Stimulated activated CD4-positive, alpha-beta T cell treated with anti-CD3 and anti-CD28 coated beads, Interleukin-12 subunit alpha, Interleukin-12 subunit beta, amount 100 ng/mL, for 48 hours (primary cell): ENCODE measurements at regions not wholly inside any gene's neighbourhood (a gene's known extent, or its start where the extent isn't known, plus 50 kb on each side); places are given as distances from the start of the nearest gene placed in this dataset.

ENCODE experiments used
- DNase-seq, 3 donors: peaks; one replicate each; pipeline ENCODE4 v3.0.0-alpha.2; 2020; ENCODE audit warnings: low read depth in 2 of 3, low spot score in 1 of 3

GRCh38 chr9:21561502-21561901 lies 79.4 kb upstream of the IFNE start:
- no peak for DNase-seq

DNA sequence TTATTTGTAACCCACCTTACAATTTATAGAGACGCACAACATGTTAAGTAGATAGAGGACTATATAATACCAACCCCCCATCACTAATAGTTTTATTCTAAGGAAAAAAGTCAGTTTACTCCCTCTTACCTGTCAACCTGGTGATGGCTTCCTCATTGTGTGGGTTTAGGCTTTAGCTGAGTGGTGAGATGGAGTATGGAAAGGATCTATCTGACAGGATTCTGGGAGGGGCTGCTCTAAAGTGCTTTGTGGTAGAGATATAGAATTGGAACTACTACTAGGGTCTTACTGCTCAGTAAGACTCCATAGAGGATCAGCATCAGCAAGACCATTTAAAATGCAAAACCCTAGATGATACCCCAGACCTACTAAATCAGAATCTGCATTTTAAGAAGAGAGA lies 82.1 kb upstream of the IFNE start:
- no peak for DNase-seq

DNA sequence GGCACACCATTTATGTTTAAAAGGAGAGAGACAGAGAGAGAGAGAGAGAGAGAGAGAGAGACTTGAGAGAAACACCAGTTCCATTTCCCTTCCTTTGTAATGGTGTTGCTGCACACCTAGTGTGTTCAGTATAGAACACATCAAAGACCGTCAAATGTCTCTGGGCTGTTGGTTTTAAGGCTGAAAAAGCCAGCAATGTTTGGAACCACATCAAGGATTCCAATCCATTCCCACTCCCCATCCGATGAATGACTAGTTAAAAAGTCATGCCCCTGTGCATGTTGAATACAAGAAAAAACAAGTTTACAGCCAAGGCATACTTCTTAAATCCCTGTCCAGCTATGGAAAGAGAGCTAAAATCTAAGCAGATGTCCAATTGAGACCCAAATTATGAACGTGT lies 83.0 kb upstream of the IFNE start:
- DNase-seq = no peak

GRCh38 chr9:21567926-21568325 lies 85.8 kb upstream of the IFNE start:
- DNase-seq = no peak

- DNase-seq = no peak
These were observed 86.4 kb upstream of the IFNE start for GRCh38 chr9:21568484-21568883.

DNA sequence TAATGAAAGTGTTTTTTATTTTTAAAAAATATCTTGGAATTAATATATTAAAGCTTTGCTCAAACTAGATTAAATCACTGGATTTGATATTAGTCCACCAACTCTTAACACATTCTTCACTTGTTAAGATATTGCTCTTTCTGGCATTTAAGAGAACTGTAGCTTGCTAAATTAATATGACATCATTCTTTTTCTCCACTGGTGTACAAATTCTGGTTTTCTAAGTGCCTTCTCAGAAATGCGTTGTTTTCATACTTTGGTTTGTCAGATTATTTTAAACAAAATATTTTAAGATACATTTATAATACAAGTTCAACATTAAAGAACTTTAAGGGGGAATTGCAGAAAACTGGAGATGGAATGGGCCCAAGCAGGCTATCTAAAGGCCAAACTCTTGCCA lies 87.6 kb upstream of the IFNE start:
- no peak for DNase-seq

- no peak for DNase-seq
These were observed 88.6 kb upstream of the IFNE start for GRCh38 chr9:21570643-21571275.

- DNase-seq = no peak
These were observed 92.1 kb upstream of the IFNE start for GRCh38 chr9:21574261-21574660.

- peak in 1 of 3 donors; percentile 3 for DNase-seq
These were observed 94.4 kb upstream of the IFNE start for GRCh38 chr9:21576331-21577189.

GRCh38 chr9:21579247-21579671 lies 97.1 kb upstream of the IFNE start:
- no peak for DNase-seq

- no peak for DNase-seq
These were observed 97.6 kb upstream of the IFNE start for GRCh38 chr9:21579743-21580142.

GRCh38 chr9:21580636-21581378 lies 98.7 kb upstream of the IFNE start:
- no peak for DNase-seq

- no peak for DNase-seq
These were observed 101.7 kb upstream of the IFNE start for GRCh38 chr9:21583628-21584377.

DNA sequence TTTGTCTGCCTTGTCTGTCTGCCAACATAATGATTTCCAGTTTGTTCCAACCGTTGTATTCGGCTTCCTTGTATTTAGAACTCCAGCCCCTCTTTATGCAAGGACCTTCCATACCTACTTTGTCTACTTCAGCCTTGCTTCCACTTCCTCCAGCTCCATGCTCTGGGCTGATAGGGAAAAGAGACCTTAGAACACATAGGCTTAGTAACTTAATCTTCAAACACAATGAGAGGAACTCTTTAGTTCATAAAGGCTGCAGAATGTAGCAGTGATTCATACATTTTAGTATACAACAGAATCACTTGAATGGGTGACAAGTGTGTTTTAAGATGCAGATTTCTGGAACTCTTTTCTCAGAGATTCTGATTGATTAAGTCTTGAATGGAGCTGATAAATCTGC lies 102.8 kb upstream of the IFNE start:
- no peak for DNase-seq

GRCh38 chr9:21585756-21586752 lies 103.9 kb upstream of the IFNE start:
- DNase-seq = no peak

GRCh38 chr9:21589344-21590056 lies 107.4 kb upstream of the IFNE start:
- DNase-seq = no peak

- no peak for DNase-seq
These were observed 108.2 kb upstream of the IFNE start for GRCh38 chr9:21590058-21590996.
